Hematopoietic multipotent progenitor cell treated with erythropoietin and hydrocortisone succinate and interleukin-3 and kit ligand, for 8 days (in vitro differentiated cells): ENCODE measurements at regions not wholly inside any gene's neighbourhood (a gene's known extent, or its start where the extent isn't known, plus 50 kb on each side); places are given as distances from the start of the nearest gene placed in this dataset.

Source experiments
- DNase-seq: peaks from one replicate; pipeline ENCODE4 v3.0.0-alpha.2; 2015

DNA sequence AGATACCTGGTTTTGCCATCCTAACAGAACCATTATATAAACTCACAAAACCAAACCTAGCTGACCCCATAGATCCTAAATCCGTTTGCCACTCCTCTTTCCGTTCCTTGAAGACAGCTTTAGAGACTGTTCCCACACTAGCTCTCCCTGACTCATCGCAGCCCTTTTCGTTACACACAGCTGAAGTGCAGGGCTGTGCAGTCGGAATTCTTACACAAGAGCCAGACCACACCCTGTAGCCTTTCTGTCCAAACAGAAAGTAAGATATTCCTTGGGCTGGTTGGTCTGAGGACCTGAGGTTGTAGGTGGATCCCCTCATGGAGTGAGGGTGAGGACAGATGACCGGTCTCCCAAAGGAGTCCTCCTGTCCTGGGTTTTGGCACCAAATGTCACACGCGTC is 56.7 kb upstream of the NAA35 start:
- no peak for DNase-seq

- no peak for DNase-seq
Observed at GRCh38 chr9:85890962-85891361, 50.0 kb upstream of the NAA35 start.
